GM23338 (cell line): ENCODE measurements at regions not wholly inside any gene's neighbourhood (a gene's known extent, or its start where the extent isn't known, plus 50 kb on each side); places are given as distances from the start of the nearest gene placed in this dataset.

Experiments used
- ATAC-seq: fragments of 200-7000 bp; cut with Tn5 transposase; 3 replicates; pipeline ENCODE4 v1.9.1; 2020
- DNase-seq: peaks from one replicate; pipeline ENCODE4 v3.0.0-alpha.2; 2015; ENCODE audit warnings: low spot score
- H2AFZ ChIP-seq: fragments of 200-600 bp; sonication (generic); 2 replicates; pipeline ENCODE4 v1.8.0; 2016; ENCODE audit warnings: antibody characterized with exemption, mild to moderate bottlenecking, moderate library complexity
- H3F3A ChIP-seq: fragments of 200-600 bp; sonication (generic); replicated peaks from 2 replicates; pipeline ENCODE4 v1.8.0; 2017; ENCODE audit warnings: antibody characterized with exemption, mixed run types, low read depth
- H3K27ac ChIP-seq: fragments of 200-600 bp; sonication (generic); 2 replicates; pipeline ENCODE4 v1.6.1; 2016; ENCODE audit warnings: low read depth
- H3K27me3 ChIP-seq: fragments of 200-600 bp; sonication (generic); 2 replicates; pipeline ENCODE4 v1.8.0; 2016; ENCODE audit warnings: mild to moderate bottlenecking, mixed run types, moderate library complexity; ENCODE audit not compliant: insufficient read depth
- H3K36me3 ChIP-seq: fragments of 200-600 bp; sonication (generic); 2 replicates; pipeline ENCODE4 v1.8.0; 2016; ENCODE audit warnings: mild to moderate bottlenecking; ENCODE audit not compliant: insufficient read depth
- H3K4me1 ChIP-seq: fragments of 200-600 bp; sonication (generic); 2 replicates; pipeline ENCODE4 v1.8.0; 2016; ENCODE audit warnings: mild to moderate bottlenecking, moderate library complexity; ENCODE audit not compliant: insufficient read depth
- H3K4me2 ChIP-seq: fragments of 200-600 bp; sonication (generic); 2 replicates; pipeline ENCODE4 v1.7.1; 2017; ENCODE audit warnings: mixed run types
- H3K4me3 ChIP-seq: fragments of 200-600 bp; sonication (generic); 2 replicates; pipeline ENCODE4 v1.6.1; 2016; ENCODE audit warnings: mixed run types
- H3K79me2 ChIP-seq: fragments of 200-600 bp; sonication (generic); replicated peaks from 2 replicates; pipeline ENCODE4 v1.8.0; 2017; ENCODE audit warnings: mild to moderate bottlenecking; ENCODE audit not compliant: insufficient read depth
- H3K9me2 ChIP-seq: fragments of 200-600 bp; sonication (generic); 2 replicates; pipeline ENCODE4 v1.8.0; 2017; ENCODE audit not compliant: insufficient read depth
- H4K20me1 ChIP-seq: fragments of 200-600 bp; sonication (generic); replicated peaks from 2 replicates; pipeline ENCODE4 v1.8.0; 2017; ENCODE audit warnings: mild to moderate bottlenecking; ENCODE audit not compliant: insufficient read depth
- H3K27ac Mint-ChIP-seq: 2 replicates; pipeline ENCODE4 v1.8.0; 2020; ENCODE audit warnings: inconsistent platforms, mild to moderate bottlenecking, moderate library complexity, mixed read lengths
- H3K27me3 Mint-ChIP-seq: 3 replicates; pipeline ENCODE4 v1.8.0; 2022; ENCODE audit warnings: low read depth, mild to moderate bottlenecking, moderate library complexity, mixed read lengths, inconsistent platforms; ENCODE audit not compliant: insufficient read depth, poor library complexity
- H3K36me3 Mint-ChIP-seq: 3 replicates; pipeline ENCODE4 v1.8.0; 2021; ENCODE audit warnings: low read depth, mild to moderate bottlenecking, inconsistent platforms, moderate library complexity, mixed read lengths
- H3K4me1 Mint-ChIP-seq: 3 replicates; pipeline ENCODE4 v1.8.0; 2020; ENCODE audit warnings: mild to moderate bottlenecking, inconsistent platforms, mixed read lengths
- H3K4me3 Mint-ChIP-seq: 3 replicates; pipeline ENCODE4 v1.8.0; 2021; ENCODE audit warnings: moderate library complexity, mild to moderate bottlenecking, inconsistent platforms, mixed read lengths
- H3K9me3 Mint-ChIP-seq: 3 replicates; pipeline ENCODE4 v1.8.0; 2020; ENCODE audit warnings: moderate library complexity, mild to moderate bottlenecking, inconsistent platforms, mixed read lengths
- CREB1 ChIP-seq: fragments of 250-450 bp; sonication (Bioruptor Pico); IDR thresholded peaks from 2 replicates; pipeline ENCODE4 v1.5.0; 2020; ENCODE audit warnings: low read depth, mild to moderate bottlenecking, moderate library complexity
- EZH2phosphoT487 ChIP-seq: fragments of 200-600 bp; sonication (generic); IDR thresholded peaks from one replicate; pipeline ENCODE4 v1.8.1; 2018; ENCODE audit warnings: antibody characterized with exemption; ENCODE audit not compliant: unreplicated experiment
- JUNB ChIP-seq: IDR thresholded peaks from one replicate; pipeline ENCODE4 v1.6.1; 2016; ENCODE audit warnings: antibody characterized with exemption; ENCODE audit not compliant: unreplicated experiment
- POLR2AphosphoS5 ChIP-seq: IDR thresholded peaks from 2 replicates; pipeline ENCODE4 v1.6.1; 2016; ENCODE audit warnings: antibody characterized with exemption, low read depth
- STAT1 ChIP-seq: IDR thresholded peaks from one replicate; pipeline ENCODE4 v1.6.1; 2016; ENCODE audit warnings: antibody characterized with exemption; ENCODE audit not compliant: unreplicated experiment
- ZNF114 ChIP-seq: fragments of 250-450 bp; sonication (Bioruptor Pico); IDR thresholded peaks from 2 replicates; pipeline ENCODE4 v1.5.0; 2020; ENCODE audit warnings: mild to moderate bottlenecking, moderate library complexity
- ZNF331 ChIP-seq: fragments of 250-450 bp; sonication (Bioruptor Pico); IDR thresholded peaks from 2 replicates; pipeline ENCODE4 v1.5.0; 2020; ENCODE audit warnings: low read depth, mild to moderate bottlenecking, moderate library complexity
- TF ChIP-seq, protein P1 (sequence below), 2 experiments: fragments of 200-600 bp in 1 of 2; sonication (generic) in 1 of 2; conservative IDR thresholded peaks; 2 replicates each; pipeline versions ENCODE4 v1.5.1 to v1.6.1; 2016 to 2017; ENCODE audit warnings: antibody characterized with exemption in 2 of 2, low read depth in 2 of 2, mild to moderate bottlenecking in 2 of 2, moderate library complexity in 1 of 2

DNA sequence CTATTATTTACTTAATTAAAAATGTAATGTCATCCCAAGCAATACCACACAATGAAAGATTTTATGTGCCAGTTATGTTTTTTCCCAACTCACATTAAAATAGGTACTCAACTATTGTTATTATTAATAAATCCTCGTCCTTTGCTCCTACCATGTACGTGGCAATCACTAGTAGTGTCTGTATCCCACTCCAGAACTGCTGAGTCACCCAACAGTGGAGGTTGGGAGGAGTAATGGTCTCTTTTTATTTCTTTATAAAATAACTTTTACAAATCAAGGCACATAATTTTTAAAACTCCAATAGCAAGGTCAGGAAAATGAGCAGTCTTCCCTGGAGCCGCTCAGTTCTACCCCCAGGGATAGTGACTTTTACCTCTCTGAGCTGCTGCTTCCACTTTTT is 273.5 kb upstream of the PLPP4 start:
- Histone ChIP-seq H3K36me3 (no peaks in the 10 kb centered on the region), H3K4me3 (no peak overlapping the region), H3F3A (no peaks in the 10 kb centered on the region), H3K79me2 (no peaks in the 10 kb centered on the region), H2AFZ (no peak overlapping the region), H3K27ac (no peak overlapping the region), H3K4me1 (no peaks in the 10 kb centered on the region), H3K27me3 (no peaks in the 10 kb centered on the region), H3K4me2 (no peak overlapping the region), H3K9me2 (peaks cover 6% of the 10 kb centered on the region), H4K20me1 (no peaks in the 10 kb centered on the region)
- Mint-ChIP-seq H3K36me3 (no peaks in the 10 kb centered on the region), H3K9me3 (no peaks in the 10 kb centered on the region), H3K4me1 (peaks cover 5% of the 10 kb centered on the region), H3K27me3 (peaks cover 2% of the 10 kb centered on the region), H3K4me3 (no peak overlapping the region), H3K27ac (no peak overlapping the region)
- TF ChIP-seq ZNF331 (CRISPR knock-in tag), result no peak
- no peak for TF ChIP-seq POLR2AphosphoS5
- TF ChIP-seq EZH2phosphoT487, result no peak
- no peak for TF ChIP-seq CREB1
- TF ChIP-seq STAT1, result no peak
- TF ChIP-seq JUNB, result no peak
- TF ChIP-seq, protein P1, sequence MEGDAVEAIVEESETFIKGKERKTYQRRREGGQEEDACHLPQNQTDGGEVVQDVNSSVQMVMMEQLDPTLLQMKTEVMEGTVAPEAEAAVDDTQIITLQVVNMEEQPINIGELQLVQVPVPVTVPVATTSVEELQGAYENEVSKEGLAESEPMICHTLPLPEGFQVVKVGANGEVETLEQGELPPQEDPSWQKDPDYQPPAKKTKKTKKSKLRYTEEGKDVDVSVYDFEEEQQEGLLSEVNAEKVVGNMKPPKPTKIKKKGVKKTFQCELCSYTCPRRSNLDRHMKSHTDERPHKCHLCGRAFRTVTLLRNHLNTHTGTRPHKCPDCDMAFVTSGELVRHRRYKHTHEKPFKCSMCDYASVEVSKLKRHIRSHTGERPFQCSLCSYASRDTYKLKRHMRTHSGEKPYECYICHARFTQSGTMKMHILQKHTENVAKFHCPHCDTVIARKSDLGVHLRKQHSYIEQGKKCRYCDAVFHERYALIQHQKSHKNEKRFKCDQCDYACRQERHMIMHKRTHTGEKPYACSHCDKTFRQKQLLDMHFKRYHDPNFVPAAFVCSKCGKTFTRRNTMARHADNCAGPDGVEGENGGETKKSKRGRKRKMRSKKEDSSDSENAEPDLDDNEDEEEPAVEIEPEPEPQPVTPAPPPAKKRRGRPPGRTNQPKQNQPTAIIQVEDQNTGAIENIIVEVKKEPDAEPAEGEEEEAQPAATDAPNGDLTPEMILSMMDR (conservative IDR thresholded peaks at IDR 0.05; ENCODE audit: low read depth in 2 of 2), result no peak
- ATAC-seq, result no peak
- no peak for DNase-seq

DNA sequence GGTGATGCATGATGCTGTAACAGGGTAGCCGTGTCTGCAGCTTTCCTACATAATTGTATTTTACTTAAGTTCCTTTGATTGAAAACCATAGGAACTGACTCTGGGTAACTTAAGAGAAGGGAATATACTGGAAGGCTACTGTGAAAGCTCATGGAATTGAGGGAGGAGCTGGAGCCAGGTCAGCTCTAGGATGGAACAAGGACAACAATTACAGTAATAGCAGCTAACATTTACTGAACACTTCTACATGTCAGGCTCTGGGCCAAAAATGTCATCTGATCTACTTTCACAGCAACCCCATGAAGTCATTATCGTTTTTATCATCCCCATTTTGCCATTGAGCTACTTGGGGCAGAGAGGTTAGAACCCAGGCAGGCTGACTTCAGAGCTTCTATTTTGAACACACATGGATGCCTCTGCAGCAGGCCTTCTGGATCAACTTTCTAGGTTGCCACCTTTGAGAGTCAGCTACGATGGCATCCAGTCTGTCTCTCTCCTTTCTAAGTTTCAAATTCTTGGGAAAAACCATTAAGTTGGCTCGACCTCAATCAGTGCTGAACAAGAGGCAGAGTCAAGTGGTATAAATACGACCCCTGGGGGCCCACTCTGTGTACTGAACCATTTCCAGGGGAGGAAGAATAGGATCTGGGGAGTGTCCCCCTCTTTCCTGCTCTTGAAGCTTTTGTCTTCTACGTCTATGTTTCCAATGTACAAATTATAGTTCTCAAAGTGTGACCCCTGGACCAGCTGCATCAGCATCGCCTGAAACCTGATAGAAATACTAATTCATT is 272.3 kb upstream of the PLPP4 start:
- H3K9me2 ChIP-seq, result 0 out of 2 replicates have a peak, but pooled peaks cover 6% of the 10 kb centered on the region
- H3K4me3 Mint-ChIP-seq, result no peak overlapping the region
- H4K20me1 ChIP-seq, result no peaks in the 10 kb centered on the region
- H3F3A ChIP-seq, result no peaks in the 10 kb centered on the region
- no peaks in the 10 kb centered on the region for H3K9me3 Mint-ChIP-seq
- peaks cover 5% of the 10 kb centered on the region for H3K4me1 Mint-ChIP-seq
- peak; percentile 64 for DNase-seq
- no peaks in the 10 kb centered on the region for H3K36me3 Mint-ChIP-seq
- no peaks in the 10 kb centered on the region for H3K36me3 ChIP-seq
- H3K27ac Mint-ChIP-seq, result no peak overlapping the region
- no peaks in the 10 kb centered on the region for H3K27me3 ChIP-seq
- no peak overlapping the region for H3K4me3 ChIP-seq
- H3K79me2 ChIP-seq, result no peaks in the 10 kb centered on the region
- H3K27ac ChIP-seq, result no peak overlapping the region
- H3K4me1 ChIP-seq, result no peaks in the 10 kb centered on the region
- TF ChIP-seq ZNF114 (CRISPR knock-in tag), result no peak
- TF ChIP-seq, protein P1 (conservative IDR thresholded peaks at IDR 0.05; ENCODE audit: low read depth in 2 of 2), result peak; percentile 55 to 64
- H3K27me3 Mint-ChIP-seq, result peaks cover 3% of the 10 kb centered on the region
- peak; percentile 72 for ATAC-seq
- H2AFZ ChIP-seq, result no peak overlapping the region
- H3K4me2 ChIP-seq, result no peak overlapping the region
